ENCODE measurements at regions not wholly inside any gene's neighbourhood (a gene's known extent, or its start where the extent isn't known, plus 50 kb on each side); places are given as distances from the start of the nearest gene placed in this dataset.
"Not testable (repeated sequence)": the region's sequence is repeated elsewhere in the genome, so short reads cannot be mapped to it uniquely, and the experiment has no call there.

- DNase-seq: no peak
These were observed 56.3 kb downstream of the FOXI3 start for GRCh38 chr2:88396209-88396608.

GRCh38 chr2:88377641-88377991 lies 74.9 kb downstream of the FOXI3 start:
- DNase-seq: no peak

- no peak for DNase-seq
These were observed 80.5 kb downstream of the FOXI3 start for GRCh38 chr2:88372042-88372441.

- DNase-seq: not testable (repeated sequence)
These were observed 87.1 kb downstream of the FOXI3 start for GRCh38 chr2:88365408-88365807.

- DNase-seq: no peak
These were observed 97.0 kb downstream of the FOXI3 start for GRCh38 chr2:88355486-88355885.

GRCh38 chr2:88351249-88351601 lies 101.3 kb downstream of the FOXI3 start:
- DNase-seq: no peak

- no peak for DNase-seq
These were observed 101.9 kb downstream of the FOXI3 start for GRCh38 chr2:88350331-88351248.

GRCh38 chr2:88345842-88346241 lies 106.7 kb downstream of the FOXI3 start:
- no peak for DNase-seq

GRCh38 chr2:88342749-88343148 lies 109.7 kb downstream of the FOXI3 start:
- DNase-seq: no peak

GRCh38 chr2:88334418-88334817 lies 118.1 kb downstream of the FOXI3 start:
- no peak for DNase-seq

- no peak for DNase-seq
These were observed 121.3 kb downstream of the FOXI3 start for GRCh38 chr2:88331239-88331638.

- DNase-seq: no peak
These were observed 122.5 kb downstream of the FOXI3 start for GRCh38 chr2:88329815-88330603.

GRCh38 chr2:88321449-88322248 lies 130.8 kb downstream of the FOXI3 start:
- no peak for DNase-seq

GRCh38 chr2:88320076-88320773 lies 132.3 kb downstream of the FOXI3 start:
- DNase-seq: no peak

- no peak for DNase-seq
These were observed 133.6 kb downstream of the FOXI3 start for GRCh38 chr2:88318956-88319330.

- no peak for DNase-seq
These were observed 134.2 kb downstream of the FOXI3 start for GRCh38 chr2:88318071-88318955.

- no peak for DNase-seq
These were observed 140.6 kb downstream of the THNSL2 start for GRCh38 chr2:88310787-88311186.

GRCh38 chr2:88307817-88308216 lies 137.7 kb downstream of the THNSL2 start:
- no peak for DNase-seq

- no peak for DNase-seq
These were observed 133.7 kb downstream of the THNSL2 start for GRCh38 chr2:88303865-88304264.

- DNase-seq: no peak
These were observed 126.1 kb downstream of the THNSL2 start for GRCh38 chr2:88296247-88296646.

- no peak for DNase-seq
These were observed 113.9 kb downstream of the THNSL2 start for GRCh38 chr2:88283886-88284592.
